GM19372 (cell line): ENCODE measurements at regions not wholly inside any gene's neighbourhood (a gene's known extent, or its start where the extent isn't known, plus 50 kb on each side); places are given as distances from the start of the nearest gene placed in this dataset.
"Not testable (repeated sequence)": the region's sequence is repeated elsewhere in the genome, so short reads cannot be mapped to it uniquely, and the experiment has no call there.

Experiments used
- ATAC-seq: cut with Tn5 transposase; IDR thresholded peaks from one replicate; pipeline ENCODE4 v1.9.1; 2021; ENCODE audit warnings: mild to moderate bottlenecking, low read depth, moderate library complexity; ENCODE audit not compliant: unreplicated experiment

DNA sequence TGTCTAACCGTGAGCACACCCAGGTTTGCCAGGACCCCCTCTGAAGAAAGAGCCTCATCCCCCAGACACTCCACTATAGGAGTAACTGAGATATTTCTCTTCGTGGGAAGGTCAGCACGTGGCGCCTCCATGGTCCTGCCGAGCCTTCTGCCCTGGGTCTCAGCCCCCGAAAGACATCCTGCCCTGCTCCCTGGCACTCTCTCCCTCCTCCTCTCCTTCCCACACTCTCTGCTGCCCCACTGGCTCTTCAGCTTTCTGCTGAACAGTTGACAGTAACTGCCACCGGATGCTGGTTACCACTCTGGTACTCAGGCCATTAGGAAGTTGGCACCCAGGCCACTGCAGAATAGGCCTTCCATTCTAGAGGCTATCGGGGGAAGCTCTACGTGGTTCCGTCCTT lies 185.2 kb downstream of the UACA start:
- ATAC-seq = no peak

- no peak for ATAC-seq
Measured at GRCh38 chr15:70576696-70577095, 186.7 kb downstream of the UACA start.

GRCh38 chr15:70576276-70576675 lies 187.1 kb downstream of the UACA start:
- ATAC-seq = no peak

DNA sequence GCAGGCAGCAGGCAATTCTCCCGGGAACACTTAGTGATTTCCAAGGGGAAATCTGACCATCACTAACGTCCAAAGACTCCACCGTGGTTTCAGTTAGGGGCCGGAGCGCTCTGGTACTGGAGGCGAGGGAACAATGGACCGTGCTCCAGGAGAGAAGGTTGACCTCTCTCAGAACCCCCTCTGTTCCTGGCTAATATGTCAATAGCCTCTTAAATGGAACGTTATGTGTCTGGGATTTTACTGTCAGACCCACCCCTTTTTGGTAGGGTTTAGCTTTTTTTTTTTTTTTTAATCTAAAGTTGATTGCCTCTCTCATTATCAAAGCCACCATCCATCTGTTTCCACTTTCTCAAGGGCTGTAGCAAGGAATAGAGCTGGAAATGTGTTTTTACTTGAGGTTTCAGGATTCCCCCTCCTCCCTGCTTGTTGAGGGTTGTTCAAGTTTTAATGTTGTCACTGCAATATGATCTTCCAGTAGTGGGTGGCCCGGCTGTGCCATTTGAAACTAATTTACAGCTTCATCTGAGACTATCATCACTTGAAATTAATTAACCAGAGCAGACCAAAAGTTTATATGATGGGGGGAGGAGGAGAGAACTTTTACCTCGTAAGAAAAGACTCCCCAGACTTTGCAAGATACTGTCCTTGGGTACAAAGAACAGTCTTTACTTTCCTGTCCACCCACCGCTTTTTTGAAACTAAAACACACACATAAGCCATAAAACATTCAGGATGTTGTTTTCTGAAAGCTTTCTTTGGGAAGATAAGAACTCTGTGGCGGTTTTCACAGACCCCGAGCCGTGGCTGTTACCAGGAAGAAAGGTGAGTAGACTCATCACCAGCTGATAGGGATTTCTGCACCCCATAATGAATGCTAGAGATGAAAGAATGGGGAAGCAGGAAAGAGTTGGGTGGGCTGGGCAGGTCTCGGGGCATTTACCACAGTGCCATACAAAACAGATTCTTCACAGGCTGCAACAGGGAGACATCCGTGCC lies 187.8 kb downstream of the UACA start:
- no peak for ATAC-seq

- ATAC-seq = not testable (repeated sequence)
Measured at GRCh38 chr15:70574325-70574724, 189.0 kb downstream of the UACA start.

DNA sequence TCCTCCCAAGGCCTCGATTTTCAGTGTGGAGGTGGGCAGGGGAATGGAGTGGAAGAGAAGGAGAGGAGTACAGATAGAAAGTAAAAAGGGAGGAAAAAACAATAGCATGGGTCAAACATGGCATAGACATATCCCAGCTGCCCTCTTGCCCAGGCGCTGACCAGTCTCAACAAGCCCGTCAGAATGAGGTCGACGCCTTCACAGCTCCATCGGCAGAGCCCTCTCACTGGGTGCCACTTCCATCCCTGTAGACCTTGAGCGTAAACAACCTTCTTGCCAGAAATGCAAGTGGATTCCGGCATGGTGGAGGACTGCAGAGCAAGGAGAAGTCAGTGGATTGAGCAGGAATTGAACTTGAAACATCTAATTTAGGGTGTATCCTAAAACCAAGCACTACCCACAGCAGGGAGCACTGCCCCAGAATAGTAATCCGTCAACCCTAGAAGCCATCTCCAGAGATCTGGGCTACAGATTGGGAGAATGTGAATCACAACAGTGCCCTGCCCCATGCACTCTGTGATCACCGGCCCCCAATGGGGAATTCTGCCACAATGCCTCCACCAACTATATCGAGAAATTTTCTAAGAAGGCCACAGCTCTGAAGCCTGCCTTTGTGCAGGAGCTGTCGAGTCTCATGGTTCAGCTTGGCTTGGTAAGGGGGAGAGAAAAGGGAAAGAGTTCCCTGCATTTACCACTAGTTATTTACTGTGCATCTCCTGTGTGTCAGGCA lies 190.1 kb downstream of the UACA start:
- ATAC-seq = no peak

DNA sequence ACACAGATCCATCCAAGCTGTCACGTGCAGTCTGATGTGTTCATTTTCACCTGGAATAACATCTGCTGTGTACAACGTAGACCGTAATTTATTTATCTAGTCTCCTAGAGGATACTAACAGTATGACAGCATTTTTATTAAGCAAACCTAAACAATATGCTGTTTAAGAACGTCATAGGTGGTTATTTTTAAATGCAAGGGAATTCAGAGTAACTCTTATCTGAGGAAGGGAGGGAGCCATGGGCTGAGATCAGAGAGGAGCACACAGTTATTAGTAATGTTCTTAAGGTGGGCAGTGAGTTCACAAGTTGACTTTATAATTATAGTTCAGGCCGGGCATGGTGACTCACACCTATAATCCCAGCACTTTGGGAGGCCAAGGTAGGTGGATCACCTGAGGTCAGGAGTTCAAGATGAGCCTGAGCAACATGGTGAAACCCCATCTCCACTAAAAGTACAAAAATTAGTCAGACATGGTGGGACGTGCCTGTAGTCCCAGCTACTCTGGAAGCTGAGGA lies 193.6 kb downstream of the UACA start:
- ATAC-seq = no peak

DNA sequence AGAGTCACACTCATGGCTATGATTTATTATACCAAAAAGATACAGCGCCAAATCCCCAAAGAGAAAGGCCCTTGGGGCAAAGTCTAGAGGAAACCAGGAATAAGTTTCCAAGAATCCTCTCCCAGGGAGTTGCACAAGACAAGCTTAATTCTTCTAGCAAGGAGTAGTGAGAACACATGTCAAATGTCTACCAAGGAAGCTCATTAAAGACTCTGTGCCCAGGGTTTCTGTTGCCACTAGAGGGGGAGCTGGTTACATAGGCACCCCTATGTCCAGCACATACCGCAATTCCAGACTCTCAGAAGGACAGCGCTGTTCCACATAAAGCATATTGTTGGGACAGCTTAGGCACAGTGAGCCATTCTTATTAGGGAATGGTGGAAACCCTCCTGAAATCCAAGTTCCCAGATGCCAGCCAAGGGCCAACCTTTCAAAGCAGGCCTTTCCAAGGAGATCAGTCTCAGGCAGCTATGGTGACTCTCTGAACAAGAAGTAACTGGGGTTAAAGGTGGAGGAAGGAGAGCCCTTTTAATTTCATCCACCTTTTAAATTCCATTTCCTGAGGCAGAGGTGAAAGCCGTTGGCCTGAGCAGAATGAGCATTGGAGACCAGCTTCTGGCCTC lies 194.2 kb downstream of the UACA start:
- no peak for ATAC-seq

DNA sequence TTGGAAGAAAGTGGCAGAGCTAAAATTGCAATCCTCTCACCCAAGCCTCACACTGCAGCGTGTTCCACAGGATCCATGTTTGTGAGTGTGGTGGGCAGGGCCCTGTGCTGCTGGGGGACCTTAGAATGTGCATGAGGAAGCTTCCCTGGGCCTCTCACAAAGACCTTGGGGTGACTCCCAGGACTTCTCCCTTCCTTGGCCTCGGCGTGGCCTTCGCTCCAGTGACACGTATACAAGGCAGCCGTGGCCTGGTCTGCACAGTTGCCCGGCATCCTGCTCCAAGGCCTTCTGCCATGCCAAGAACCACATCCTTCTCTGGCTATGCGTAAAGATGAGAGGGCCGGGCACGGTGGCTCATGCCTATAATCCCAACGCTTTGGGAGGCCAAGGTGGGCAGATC lies 196.4 kb downstream of the UACA start:
- no peak for ATAC-seq

DNA sequence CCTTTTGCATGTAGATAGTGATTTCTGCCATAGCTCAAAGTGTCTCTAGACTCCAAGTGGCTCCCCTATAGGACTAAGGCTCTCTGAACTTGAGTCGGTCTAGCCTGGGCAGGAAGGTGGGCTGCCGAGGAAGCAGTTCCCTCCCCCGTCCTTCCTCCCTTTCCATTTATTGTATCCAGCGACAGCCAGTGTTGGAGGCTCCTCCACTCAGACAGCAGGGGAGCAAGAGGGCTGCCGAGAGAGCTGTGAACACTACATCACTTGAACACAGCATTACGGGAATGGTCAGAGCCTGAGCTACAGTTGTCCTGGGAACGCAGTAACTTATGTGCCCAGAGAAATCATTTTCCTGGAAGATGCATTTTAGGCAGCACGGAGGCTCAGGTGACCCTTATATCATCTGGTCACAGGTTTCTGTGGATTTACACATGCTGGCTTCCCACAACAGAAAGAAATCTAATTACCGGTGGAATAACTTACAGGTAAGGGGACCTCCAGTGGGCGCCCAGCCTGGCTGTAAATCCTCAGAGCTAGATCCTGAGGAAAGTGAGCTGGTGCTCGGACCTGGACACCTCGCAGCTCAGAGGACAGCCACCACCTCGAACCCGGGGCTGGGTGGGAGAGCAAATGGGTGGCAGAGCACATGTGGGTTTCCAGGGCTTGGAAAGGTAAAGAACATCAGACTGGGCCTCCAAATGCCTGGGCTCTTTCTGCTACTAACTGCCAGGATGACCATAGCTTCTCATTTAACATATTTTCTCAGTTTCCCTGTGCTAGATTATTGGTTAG lies 197.1 kb downstream of the UACA start:
- ATAC-seq = no peak

DNA sequence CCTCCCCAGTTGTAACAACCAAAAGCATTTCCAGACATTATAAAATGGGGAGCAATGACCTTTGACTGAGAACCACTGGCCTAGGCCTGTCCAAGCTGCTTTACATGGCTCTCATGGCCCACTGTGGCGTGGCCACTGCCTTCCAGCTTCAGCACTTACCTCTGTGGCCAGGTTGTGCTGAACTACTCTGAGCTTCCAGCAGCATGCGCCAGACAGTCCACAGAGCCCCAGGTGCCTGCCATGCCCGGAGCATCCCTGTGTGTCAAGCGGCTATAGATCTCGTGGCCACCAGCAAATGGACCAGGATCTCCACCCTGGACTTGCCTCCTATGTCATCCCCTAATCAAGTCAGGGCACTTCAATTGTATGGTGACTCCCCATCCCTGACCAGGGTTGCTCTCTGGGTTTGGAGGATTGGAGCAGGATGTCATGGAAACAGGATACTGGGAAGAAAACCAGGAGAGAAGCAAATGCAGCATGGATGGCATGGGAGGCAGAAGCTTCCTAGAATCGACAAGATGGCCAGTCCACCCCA lies 199.7 kb downstream of the UACA start:
- ATAC-seq = no peak

DNA sequence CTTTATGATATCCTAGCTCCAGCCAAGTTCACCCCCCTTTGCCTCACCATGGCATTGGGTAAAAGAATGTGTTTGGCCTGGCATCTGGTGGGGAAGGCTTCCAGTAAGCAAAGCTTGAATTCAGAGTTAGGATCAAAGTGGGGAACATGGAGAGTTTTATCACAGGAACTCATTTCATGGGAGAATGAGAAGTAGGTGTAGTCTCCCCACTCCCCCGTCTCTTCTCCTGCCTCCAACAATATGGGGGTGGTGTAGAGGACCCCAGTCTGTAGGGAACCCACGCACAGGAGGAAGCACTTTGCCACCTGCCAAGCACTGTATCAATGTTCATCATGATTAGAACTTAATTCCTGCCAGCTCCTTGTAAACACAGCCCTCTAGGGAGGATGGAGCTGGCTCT lies 200.5 kb downstream of the UACA start:
- no peak for ATAC-seq

- no peak for ATAC-seq
Measured at GRCh38 chr15:70561885-70562284, 201.5 kb downstream of the UACA start.

GRCh38 chr15:70560617-70561328 lies 202.6 kb downstream of the UACA start:
- ATAC-seq = no peak

DNA sequence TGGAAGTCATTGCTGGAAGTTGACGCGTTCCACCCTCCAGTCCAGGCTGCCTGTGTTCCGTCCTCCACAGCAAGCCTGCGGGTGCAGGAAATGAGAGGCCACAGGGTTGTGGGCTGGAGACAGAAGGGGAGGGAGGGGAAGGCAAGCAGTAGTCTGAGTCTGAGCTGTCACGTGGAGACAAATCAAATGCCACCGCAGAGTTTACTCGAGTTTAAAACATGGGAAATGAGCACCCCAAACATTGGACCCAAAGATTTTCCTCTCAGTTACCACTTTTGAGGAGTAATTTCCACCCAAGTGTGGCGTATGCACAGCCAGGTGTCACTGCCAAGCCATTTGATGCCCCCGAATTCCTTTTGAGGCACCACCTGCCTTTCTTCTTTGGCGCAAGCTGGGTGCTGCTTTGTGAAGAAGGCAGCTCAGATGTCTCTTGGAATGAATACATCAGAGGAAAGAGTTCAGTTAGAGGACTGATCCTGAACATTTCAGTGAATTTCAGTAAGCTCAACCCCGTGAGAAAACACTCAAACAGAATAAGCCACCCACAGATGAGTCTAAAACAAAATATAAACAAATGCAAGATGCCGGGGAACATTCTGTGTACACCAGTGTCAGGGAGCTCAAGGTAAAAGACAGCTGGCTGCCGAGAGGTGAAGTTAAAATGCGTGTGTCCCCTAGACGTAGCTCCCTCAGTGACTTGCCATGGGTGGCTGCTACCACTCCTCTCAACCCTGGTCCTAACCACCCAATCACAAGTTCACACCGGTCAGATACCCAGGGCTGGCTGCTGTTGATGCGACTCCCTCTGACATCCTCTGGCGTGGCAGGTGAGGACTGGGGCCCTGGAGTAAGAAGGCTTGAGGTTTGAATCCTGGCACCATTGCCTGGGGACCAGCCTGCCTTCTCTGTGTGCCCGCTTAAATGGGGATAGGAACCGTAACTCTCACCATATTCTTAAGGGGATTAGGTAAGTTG lies 203.8 kb downstream of the UACA start:
- no peak for ATAC-seq

DNA sequence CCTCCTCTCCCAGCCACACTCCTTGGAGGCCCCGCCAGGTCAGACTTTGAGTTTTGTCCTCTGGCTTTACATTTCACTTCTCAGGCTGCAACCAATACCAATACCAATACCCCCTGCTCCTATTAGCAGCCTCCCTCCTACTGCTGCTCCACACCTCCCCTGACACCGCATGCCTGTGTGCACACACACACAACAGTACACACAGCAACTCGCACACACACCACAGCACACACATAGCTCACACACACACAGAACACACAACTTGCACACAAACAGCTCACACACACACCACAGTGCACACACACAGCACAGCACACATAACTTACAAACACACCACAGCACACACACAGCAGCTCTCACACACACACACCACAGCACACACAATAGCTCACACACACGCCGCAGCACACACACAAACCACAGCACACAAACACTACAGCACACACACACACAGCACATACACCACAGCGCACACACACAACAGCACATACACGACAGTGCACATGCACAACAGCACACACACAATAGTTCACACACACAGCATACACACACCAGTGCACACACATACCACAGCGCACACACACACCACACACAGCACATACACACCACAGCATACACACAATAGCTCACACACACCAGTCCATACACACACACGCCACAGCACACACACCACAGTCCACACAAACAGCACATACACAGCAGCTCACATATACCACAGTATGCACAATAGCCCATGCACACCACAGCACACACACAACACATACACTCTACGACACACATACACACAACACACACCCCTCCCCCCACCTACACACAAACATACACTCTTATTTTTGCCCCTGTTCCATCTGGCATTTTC lies 204.7 kb downstream of the UACA start:
- ATAC-seq = no peak

- no peak for ATAC-seq
Measured at GRCh38 chr15:70557521-70558258, 205.7 kb downstream of the UACA start.
